Endothelial cell of umbilical vein (primary cell): ENCODE measurements at regions not wholly inside any gene's neighbourhood (a gene's known extent, or its start where the extent isn't known, plus 50 kb on each side); places are given as distances from the start of the nearest gene placed in this dataset.

ENCODE experiments used
- BruUV-seq: library from RNA; stranded (reverse); fragments of 400-500 nt; replicated peaks from 2 replicates; lab custom pipeline; 2021; lab: Mats Ljungman, UMichigan
- CTCF ChIA-PET: fragments of 300-600, 350-600 bp; sonication (Branson Sonifier 250); formaldehyde crosslinking; loops from one replicate; lab custom pipeline; 2021; ENCODE audit warnings: antibody characterized with exemption, inconsistent platforms; lab: Charles Lee
- POLR2A ChIA-PET: fragments of 300-600, 350-600 bp; sonication (Branson Sonifier 250); formaldehyde crosslinking; loops from one replicate; lab custom pipeline; 2021; ENCODE audit warnings: antibody characterized with exemption, inconsistent platforms; lab: Charles Lee
- DNase-seq: peaks from one replicate; pipeline ENCODE4 v3.0.0-alpha.2; 2011; ENCODE audit warnings: low read depth, low spot score
- FAIRE-seq: peaks from 2 replicates; lab custom pipeline; 2011; peaks lifted over from hg19 to GRCh38; lab: Jason Lieb, UNC
- H2AFZ ChIP-seq: 2 replicates; pipeline ENCODE4 v1.6.0; 2012; ENCODE audit warnings: low read depth, low read length, control low read depth, inconsistent platforms
- H3K27ac ChIP-seq: 2 replicates; pipeline ENCODE4 v1.5.1; 2011; ENCODE audit warnings: low read depth, mild to moderate bottlenecking, control low read depth, low read length, moderate library complexity; ENCODE audit not compliant: insufficient read depth
- H3K27me3 ChIP-seq, 2 experiments: 2 replicates each; pipeline versions ENCODE4 v1.6.0 to v1.6.1; 2011; ENCODE audit warnings: low read length in 2 of 2, mixed read lengths in 1 of 2; ENCODE audit not compliant: control insufficient read depth in 2 of 2, insufficient read depth in 2 of 2
- H3K36me3 ChIP-seq, 2 experiments: 2 replicates in 1 of 2; 3 replicates in 1 of 2; pipeline ENCODE4 v1.5.1; 2011; ENCODE audit warnings: low read length in 2 of 2, mild to moderate bottlenecking in 1 of 2, moderate library complexity in 1 of 2; ENCODE audit not compliant: control insufficient read depth in 2 of 2, insufficient read depth in 2 of 2; ENCODE audit errors: extremely low read depth in 1 of 2
- H3K4me1 ChIP-seq: 3 replicates; pipeline ENCODE4 v1.5.1; 2011; ENCODE audit warnings: mild to moderate bottlenecking, low read length; ENCODE audit not compliant: control insufficient read depth, insufficient read depth; ENCODE audit errors: extremely low read depth
- H3K4me2 ChIP-seq: 2 replicates; pipeline ENCODE4 v1.6.1; 2011; ENCODE audit warnings: low read length, control low read depth, mixed read lengths; ENCODE audit not compliant: insufficient read depth
- H3K4me3 ChIP-seq, 3 experiments: fragments of 200-600 bp in 1 of 3; sonication (generic), shearing (Covaris generic) in 1 of 3; replicated peaks in 1 of 3; 2 replicates each; pipeline ENCODE4 v1.5.1; 2011 to 2016; ENCODE audit warnings: control low read depth in 3 of 3, low read length in 3 of 3, mild to moderate bottlenecking in 2 of 3, inconsistent platforms in 1 of 3, low read depth in 1 of 3, moderate library complexity in 1 of 3; ENCODE audit not compliant: insufficient read depth in 1 of 3
- H3K79me2 ChIP-seq: 2 replicates; pipeline ENCODE4 v1.6.0; 2012; ENCODE audit warnings: low read length, inconsistent platforms; ENCODE audit not compliant: control insufficient read depth, insufficient read depth
- H3K9ac ChIP-seq: replicated peaks from 2 replicates; pipeline ENCODE3; 2011; ENCODE audit warnings: low read length, control low read depth; ENCODE audit not compliant: insufficient read depth; ENCODE audit errors: extremely low read depth
- H3K9me1 ChIP-seq: replicated peaks from 3 replicates; pipeline ENCODE4 v1.6.0; 2011; ENCODE audit warnings: mild to moderate bottlenecking, low read length; ENCODE audit not compliant: control insufficient read depth, insufficient read depth; ENCODE audit errors: extremely low read depth
- H3K9me3 ChIP-seq: replicated peaks from 2 replicates; pipeline ENCODE4 v1.5.1; 2012; ENCODE audit warnings: low read length, inconsistent platforms; ENCODE audit not compliant: control insufficient read depth, insufficient read depth
- H4K20me1 ChIP-seq: replicated peaks from 2 replicates; pipeline ENCODE3; 2011; ENCODE audit warnings: mild to moderate bottlenecking, low read length; ENCODE audit not compliant: control insufficient read depth, insufficient read depth; ENCODE audit errors: extremely low read depth
- CTCF ChIP-seq, 2 donors: IDR thresholded peaks; 1 replicate in 1 of 2; 2 replicates in 1 of 2; pipeline ENCODE4 v1.5.1; 2011; ENCODE audit warnings: low read length in 2 of 2, mild to moderate bottlenecking in 2 of 2, moderate library complexity in 2 of 2, control low read depth in 1 of 2, inconsistent platforms in 1 of 2, low read depth in 1 of 2; ENCODE audit not compliant: insufficient read depth in 1 of 2; ENCODE audit errors: extremely low read depth in 1 of 2
- EZH2 ChIP-seq: IDR thresholded peaks from 2 replicates; pipeline ENCODE4 v1.6.1; 2012; ENCODE audit warnings: borderline replicate concordance, low read depth, mild to moderate bottlenecking, moderate library complexity, low read length, inconsistent platforms; ENCODE audit not compliant: severe bottlenecking
- FOS ChIP-seq: IDR thresholded peaks from 2 replicates; pipeline ENCODE4 v1.6.1; 2011; ENCODE audit warnings: mild to moderate bottlenecking, low read length, moderate library complexity, borderline replicate concordance; ENCODE audit not compliant: insufficient read depth
- GATA2 ChIP-seq: IDR thresholded peaks from 2 replicates; pipeline ENCODE4 v1.7.0; 2011; ENCODE audit warnings: low read depth, mild to moderate bottlenecking, moderate library complexity, mixed read lengths, low read length; ENCODE audit not compliant: insufficient read length, insufficient read depth
- JUN ChIP-seq: IDR thresholded peaks from 2 replicates; pipeline ENCODE4 v1.6.1; 2011; ENCODE audit warnings: borderline replicate concordance, low read depth; ENCODE audit not compliant: insufficient read length, insufficient read depth
- MAX ChIP-seq: IDR thresholded peaks from 2 replicates; pipeline ENCODE4 v1.6.1; 2011; ENCODE audit not compliant: insufficient read depth, insufficient read length
- MYC ChIP-seq: IDR thresholded peaks from one replicate; pipeline ENCODE4 v1.6.1; 2011; ENCODE audit warnings: mild to moderate bottlenecking, low read depth, low read length
- POLR2A ChIP-seq: IDR thresholded peaks from 2 replicates; pipeline ENCODE4 v1.6.1; 2012; ENCODE audit warnings: low read depth, mild to moderate bottlenecking, control low read depth, low read length
- POLR2AphosphoS5 ChIP-seq: IDR thresholded peaks from 2 replicates; pipeline ENCODE4 v1.6.1; 2012; ENCODE audit warnings: low read depth, mild to moderate bottlenecking, control low read depth, low read length, moderate library complexity; ENCODE audit not compliant: insufficient read depth
- dilution Hi-C: fragments of 300-500 bp; cut with MboI; formaldehyde crosslinking; loops from one replicate; pipeline ENCODE4 v1.15.0; 2019; ENCODE audit warnings: low sequenced_read_pairs; ENCODE audit not compliant: extremely low pct_ligation_motif_present
- intact Hi-C: fragments of 100-400 bp; cut with micrococcal nuclease; formaldehyde crosslinking; loops from one replicate; pipeline ENCODE4 v1.10.0; 2022

- intact Hi-C loops (no loop called here), dilution Hi-C loops (no loop called here)
- Histone ChIP-seq H3K4me1 (no peaks in the 10 kb centered on the region), H3K27ac (no peak overlapping the region), H3K9ac (no peak overlapping the region), H3K4me2 (no peak overlapping the region), H4K20me1 (no peaks in the 10 kb centered on the region), H3K9me3 (no peaks in the 10 kb centered on the region), H3K79me2 (no peaks in the 10 kb centered on the region), H3K4me3 (no peak overlapping the region), H2AFZ (no peak overlapping the region), H3K36me3 (no peaks in the 10 kb centered on the region), H3K9me1 (no peaks in the 10 kb centered on the region), H3K27me3 (peaks cover 0 to 7% of the 10 kb centered on the region in 2 experiments)
- POLR2A ChIA-PET = no interaction called here
- BruUV-seq = no TSS peak
- CTCF ChIA-PET = interaction anchor here (1.3 kb wide), 1 partner anchor 11 kb away, joined by 4 read pairs; no protein-coding TSS in a partner anchor
- no peak for DNase-seq
- no peak for TF ChIP-seq CTCF (IDR thresholded peaks at IDR 0.05; ENCODE audit: extremely low read depth in 1 of 2, insufficient read depth in 1 of 2, low read depth in 1 of 2, low read length in 2 of 2)
- FAIRE-seq = no peak
These were observed 60.2 kb downstream of the PDE6H start for GRCh38 chr12:15033029-15033428.

GRCh38 chr12:15033641-15034040 lies 60.8 kb downstream of the PDE6H start:
- Histone ChIP-seq H4K20me1 (no peaks in the 10 kb centered on the region), H3K4me2 (no peak overlapping the region), H3K27me3 (peaks cover 0 to 7% of the 10 kb centered on the region in 2 experiments), H3K9me3 (no peaks in the 10 kb centered on the region), H2AFZ (no peak overlapping the region), H3K4me3 (no peak overlapping the region), H3K4me1 (no peaks in the 10 kb centered on the region), H3K9ac (no peak overlapping the region), H3K27ac (no peak overlapping the region), H3K9me1 (no peaks in the 10 kb centered on the region), H3K79me2 (no peaks in the 10 kb centered on the region), H3K36me3 (no peaks in the 10 kb centered on the region)
- no peak for FAIRE-seq
- BruUV-seq = no TSS peak
- ChIA-PET POLR2A (no interaction called here), CTCF (interaction anchor here (1.3 kb wide), 1 partner anchor 11 kb away, joined by 4 read pairs; no protein-coding TSS in a partner anchor)
- TF ChIP-seq MYC (no peak), POLR2A (no peak), CTCF (IDR thresholded peaks at IDR 0.05; ENCODE audit: extremely low read depth in 1 of 2, insufficient read depth in 1 of 2, low read depth in 1 of 2, low read length in 2 of 2) (no peak), POLR2AphosphoS5 (no peak), GATA2 (no peak), EZH2 (no peak), JUN (no peak), MAX (no peak), FOS (no peak)
- DNase-seq = no peak
- intact Hi-C loops (no loop called here), dilution Hi-C loops (no loop called here)
